HFF-Myc (cell line): ENCODE measurements at regions not wholly inside any gene's neighbourhood (a gene's known extent, or its start where the extent isn't known, plus 50 kb on each side); places are given as distances from the start of the nearest gene placed in this dataset.

Source experiments
- DNase-seq: peaks from one replicate; pipeline ENCODE4 v3.0.0-alpha.2; 2011; ENCODE audit warnings: low read depth; ENCODE audit errors: extremely low read depth
- H3K4me3 ChIP-seq: replicated peaks from 2 replicates; pipeline ENCODE4 v1.5.1; 2011; ENCODE audit warnings: low read depth, mild to moderate bottlenecking, control low read depth, low read length
- TF ChIP-seq, protein P1 (sequence below): IDR thresholded peaks from 2 replicates; pipeline ENCODE4 v1.5.1; 2012; ENCODE audit warnings: mild to moderate bottlenecking, low read depth, low read length, control low read depth; ENCODE audit errors: missing control alignments

DNA sequence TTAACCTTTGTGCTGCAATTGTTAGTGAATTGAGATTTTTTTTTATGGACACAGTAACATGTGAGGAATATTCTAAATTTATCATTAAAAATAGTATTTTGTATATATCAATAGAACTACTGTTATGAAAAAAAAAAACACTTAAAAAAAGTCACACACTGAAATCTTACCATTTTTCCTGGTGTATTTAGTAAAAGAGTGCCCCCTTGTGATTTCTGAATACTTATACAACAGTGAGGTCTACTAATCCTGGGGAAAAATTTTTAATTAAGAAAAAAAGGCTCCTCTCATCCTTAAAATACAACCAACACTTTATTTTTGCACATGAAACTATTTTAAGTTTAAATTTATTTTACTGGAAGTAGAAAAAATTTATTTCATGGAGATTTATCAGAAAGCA is 56.4 kb upstream of the SPOCK3 start:
- TF ChIP-seq, protein P1, sequence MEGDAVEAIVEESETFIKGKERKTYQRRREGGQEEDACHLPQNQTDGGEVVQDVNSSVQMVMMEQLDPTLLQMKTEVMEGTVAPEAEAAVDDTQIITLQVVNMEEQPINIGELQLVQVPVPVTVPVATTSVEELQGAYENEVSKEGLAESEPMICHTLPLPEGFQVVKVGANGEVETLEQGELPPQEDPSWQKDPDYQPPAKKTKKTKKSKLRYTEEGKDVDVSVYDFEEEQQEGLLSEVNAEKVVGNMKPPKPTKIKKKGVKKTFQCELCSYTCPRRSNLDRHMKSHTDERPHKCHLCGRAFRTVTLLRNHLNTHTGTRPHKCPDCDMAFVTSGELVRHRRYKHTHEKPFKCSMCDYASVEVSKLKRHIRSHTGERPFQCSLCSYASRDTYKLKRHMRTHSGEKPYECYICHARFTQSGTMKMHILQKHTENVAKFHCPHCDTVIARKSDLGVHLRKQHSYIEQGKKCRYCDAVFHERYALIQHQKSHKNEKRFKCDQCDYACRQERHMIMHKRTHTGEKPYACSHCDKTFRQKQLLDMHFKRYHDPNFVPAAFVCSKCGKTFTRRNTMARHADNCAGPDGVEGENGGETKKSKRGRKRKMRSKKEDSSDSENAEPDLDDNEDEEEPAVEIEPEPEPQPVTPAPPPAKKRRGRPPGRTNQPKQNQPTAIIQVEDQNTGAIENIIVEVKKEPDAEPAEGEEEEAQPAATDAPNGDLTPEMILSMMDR: no peak
- DNase-seq: no peak
- no peak overlapping the region for H3K4me3 ChIP-seq

DNA sequence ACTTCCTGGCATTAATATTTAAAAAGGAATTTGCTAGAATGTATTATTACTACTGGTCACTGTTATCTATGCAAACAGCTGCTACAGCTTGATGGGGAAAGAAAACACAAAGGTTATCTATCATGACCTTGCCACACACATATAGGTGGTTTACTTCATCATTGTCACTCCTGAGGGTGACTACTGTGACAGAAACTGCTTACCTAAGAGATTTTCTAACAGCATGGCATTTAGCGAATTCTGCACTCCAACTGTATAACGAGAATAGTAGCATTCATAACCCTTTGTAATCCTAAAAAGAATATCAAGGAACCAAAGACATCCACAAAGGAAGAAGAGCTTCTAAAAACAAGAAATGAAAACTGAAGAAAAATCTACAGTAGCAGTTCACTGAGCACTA is 74.6 kb upstream of the SPOCK3 start:
- TF ChIP-seq, protein P1: no peak
- no peak for DNase-seq
- H3K4me3 ChIP-seq: no peak overlapping the region

DNA sequence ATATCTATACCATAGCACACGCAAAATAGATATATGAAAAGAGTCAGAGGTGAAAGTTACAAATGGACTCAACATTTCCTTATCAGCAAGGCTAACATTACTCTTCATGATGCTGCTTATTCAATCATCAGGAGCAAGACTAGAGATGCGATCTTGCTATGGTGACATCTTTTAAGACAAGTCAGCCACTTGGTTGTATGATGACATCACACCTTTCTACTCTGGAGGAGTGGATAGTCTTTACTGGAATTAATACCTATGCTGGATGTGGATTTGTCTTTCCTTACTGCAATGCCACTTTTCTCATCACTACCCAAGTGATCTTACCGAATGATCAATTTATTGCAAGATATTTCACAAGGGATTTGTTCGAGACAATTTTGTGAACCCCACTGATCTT is 87.0 kb upstream of the SPOCK3 start:
- H3K4me3 ChIP-seq: no peak overlapping the region
- TF ChIP-seq, protein P1: no peak
- DNase-seq: no peak

DNA sequence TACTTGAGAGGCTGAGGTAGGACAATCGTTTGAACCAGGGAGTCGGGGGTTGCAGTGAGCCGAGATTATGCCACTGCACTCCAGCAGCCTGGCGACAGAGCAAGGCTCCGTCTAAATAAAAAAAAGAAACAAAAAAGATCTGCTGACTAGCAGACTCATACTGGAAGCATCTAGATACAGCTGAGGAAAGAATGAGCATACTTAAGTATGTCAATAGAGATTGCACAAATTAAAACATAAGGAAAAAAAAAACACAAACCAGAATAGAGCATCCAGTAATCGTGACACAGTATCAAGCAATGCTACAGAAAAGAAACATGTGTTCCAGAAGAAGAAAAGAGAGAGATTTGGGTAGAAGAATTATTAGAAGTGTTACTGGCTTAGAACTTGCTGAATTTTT is 105.5 kb upstream of the SPOCK3 start:
- TF ChIP-seq, protein P1: no peak
- H3K4me3 ChIP-seq: no peak overlapping the region
- DNase-seq: no peak

DNA sequence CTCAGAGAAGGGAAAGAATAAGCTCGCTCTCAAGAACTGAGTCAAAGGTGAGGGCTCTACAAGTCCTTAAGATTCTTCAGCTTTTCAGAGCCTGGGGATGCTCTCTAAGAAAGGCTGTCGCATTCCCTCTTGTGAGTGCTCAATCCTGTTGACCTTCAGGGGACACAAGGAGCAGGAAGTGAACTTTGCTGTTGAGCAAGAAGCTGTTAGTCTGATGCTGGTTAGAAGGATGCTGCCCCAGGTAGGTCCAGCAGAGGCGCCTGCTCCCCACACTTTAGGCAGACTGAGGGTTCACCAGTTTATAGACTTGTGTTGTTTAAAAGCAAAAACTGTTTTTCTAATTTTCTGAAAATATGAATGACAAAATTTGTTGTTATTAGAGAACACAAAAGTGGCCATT is 125.4 kb upstream of the SPOCK3 start:
- TF ChIP-seq, protein P1: no peak
- no peak for DNase-seq
- no peak overlapping the region for H3K4me3 ChIP-seq

DNA sequence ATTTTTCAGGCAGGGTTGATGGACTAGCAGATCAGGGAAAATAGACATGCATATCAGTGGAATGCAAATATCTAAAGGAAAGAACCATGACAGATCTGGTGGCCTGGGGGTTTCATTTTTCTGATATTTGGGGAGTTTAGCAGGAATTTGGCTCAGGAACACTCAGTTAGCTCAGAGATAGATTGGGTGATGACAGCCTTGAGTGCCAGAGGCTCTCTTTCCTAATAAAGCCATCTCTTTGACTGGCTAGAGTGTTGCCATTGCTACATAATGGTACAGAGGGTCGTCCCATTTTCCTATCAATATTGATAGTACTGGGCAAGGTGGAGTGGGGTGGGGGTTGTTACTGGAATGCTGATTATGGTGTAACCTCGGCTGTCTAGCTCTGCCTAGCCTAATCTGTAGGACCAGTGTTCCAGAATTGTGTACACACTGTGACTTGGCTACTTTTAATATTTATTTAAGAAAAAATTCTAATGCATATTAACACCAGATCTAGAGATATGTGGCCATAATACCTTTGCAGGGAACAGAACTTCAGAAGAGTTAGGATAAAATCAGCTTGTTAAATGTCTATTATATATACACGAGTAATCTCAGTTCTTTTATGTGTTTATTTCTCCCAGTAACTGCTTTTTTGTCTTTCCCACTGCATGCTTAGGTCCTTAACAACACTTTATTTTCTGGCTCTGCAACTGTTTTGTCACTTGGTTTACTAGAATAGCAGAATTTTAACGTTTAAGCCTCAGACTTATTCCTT is 145.0 kb upstream of the SPOCK3 start:
- H3K4me3 ChIP-seq: no peak overlapping the region
- TF ChIP-seq, protein P1: no peak
- no peak for DNase-seq

DNA sequence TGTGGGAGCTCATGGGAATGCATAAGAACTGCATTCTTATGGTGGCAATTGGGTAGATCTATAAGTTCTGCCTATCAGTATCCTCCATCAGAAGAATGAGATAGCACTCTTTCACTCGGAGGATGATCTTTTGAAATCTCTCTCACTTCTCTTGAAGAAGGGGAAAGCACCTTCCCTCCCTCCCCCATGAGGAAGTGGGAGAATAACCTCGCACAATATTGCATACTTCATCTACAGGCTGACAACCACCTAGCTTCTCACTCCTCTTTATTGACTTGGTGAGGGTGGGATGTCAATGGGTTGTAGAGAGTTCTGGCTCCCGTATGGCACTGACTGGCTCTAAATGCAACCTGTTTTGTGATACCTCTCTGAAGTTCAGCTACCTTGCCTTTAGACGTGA is 146.7 kb upstream of the SPOCK3 start:
- no peak for DNase-seq
- TF ChIP-seq, protein P1: no peak
- H3K4me3 ChIP-seq: no peak overlapping the region
